Trophoblast cell (in vitro differentiated cells and primary cell): ENCODE measurements at regions not wholly inside any gene's neighbourhood (a gene's known extent, or its start where the extent isn't known, plus 50 kb on each side); places are given as distances from the start of the nearest gene placed in this dataset.

Experiments
- DNase-seq, 2 donors: peaks; one replicate each; pipeline ENCODE4 v3.0.0-alpha.2; 2016
- H2AFZ ChIP-seq: 2 replicates; pipeline ENCODE4 v1.6.1; 2013; ENCODE audit warnings: low read length, moderate library complexity, mild to moderate bottlenecking; ENCODE audit not compliant: insufficient read depth, poor library complexity
- H2AK5ac ChIP-seq: 2 replicates; pipeline ENCODE4 v1.6.1; 2013; ENCODE audit warnings: mild to moderate bottlenecking, low read length
- H2BK120ac ChIP-seq: 2 replicates; pipeline ENCODE4 v1.6.1; 2013; ENCODE audit warnings: low read length, mild to moderate bottlenecking, moderate library complexity; ENCODE audit not compliant: insufficient read depth, poor library complexity
- H2BK12ac ChIP-seq: 2 replicates; pipeline ENCODE4 v1.6.1; 2013; ENCODE audit warnings: mild to moderate bottlenecking, low read length, moderate library complexity
- H2BK5ac ChIP-seq: 2 replicates; pipeline ENCODE4 v1.6.1; 2013; ENCODE audit warnings: low read length, low read depth, moderate library complexity, mild to moderate bottlenecking; ENCODE audit not compliant: poor library complexity
- H3K14ac ChIP-seq: 2 replicates; pipeline ENCODE4 v1.6.1; 2013; ENCODE audit warnings: mild to moderate bottlenecking, low read length
- H3K18ac ChIP-seq: 2 replicates; pipeline ENCODE4 v1.6.1; 2013; ENCODE audit warnings: mild to moderate bottlenecking, low read length
- H3K23ac ChIP-seq: 2 replicates; pipeline ENCODE4 v1.6.1; 2013; ENCODE audit warnings: low read length
- H3K27ac ChIP-seq: 2 replicates; pipeline ENCODE4 v1.5.1; 2013; ENCODE audit warnings: low read depth, mild to moderate bottlenecking, inconsistent platforms, low read length, moderate library complexity
- H3K27me3 ChIP-seq: 2 replicates; pipeline ENCODE4 v1.6.1; 2013; ENCODE audit warnings: inconsistent platforms, mild to moderate bottlenecking, low read length, moderate library complexity; ENCODE audit not compliant: insufficient read depth
- H3K36me3 ChIP-seq, 2 experiments: 1 replicate in 1 of 2; 2 replicates in 1 of 2; pipeline ENCODE4 v1.6.1; 2013; ENCODE audit warnings: low read length in 2 of 2, mild to moderate bottlenecking in 2 of 2, moderate library complexity in 1 of 2; ENCODE audit not compliant: insufficient read depth in 2 of 2, control insufficient read depth in 1 of 2
- H3K4ac ChIP-seq: 2 replicates; pipeline ENCODE4 v1.6.1; 2013; ENCODE audit warnings: low read depth, mild to moderate bottlenecking, low read length, moderate library complexity
- H3K4me1 ChIP-seq, 2 experiments: 1 replicate in 1 of 2; 2 replicates in 1 of 2; pipeline ENCODE4 v1.6.1; 2013; ENCODE audit warnings: low read length in 2 of 2, mild to moderate bottlenecking in 2 of 2, moderate library complexity in 1 of 2; ENCODE audit not compliant: insufficient read depth in 2 of 2, control insufficient read depth in 1 of 2
- H3K4me2 ChIP-seq: 2 replicates; pipeline ENCODE4 v1.6.1; 2013; ENCODE audit warnings: inconsistent platforms, mild to moderate bottlenecking, low read length, moderate library complexity
- H3K4me3 ChIP-seq: 2 replicates; pipeline ENCODE4 v1.5.1; 2013; ENCODE audit warnings: mild to moderate bottlenecking, low read depth, low read length, inconsistent platforms
- H3K79me1 ChIP-seq: one replicate; pipeline ENCODE4 v1.6.1; 2013; ENCODE audit warnings: low read length
- H3K79me2 ChIP-seq: 2 replicates; pipeline ENCODE4 v1.6.1; 2013; ENCODE audit warnings: low read length, mild to moderate bottlenecking; ENCODE audit not compliant: control insufficient read depth, insufficient read depth, poor library complexity
- H3K9ac ChIP-seq: 2 replicates; pipeline ENCODE4 v1.6.1; 2013; ENCODE audit warnings: mild to moderate bottlenecking, low read length
- H3K9me3 ChIP-seq: 2 replicates; pipeline ENCODE4 v1.6.1; 2013; ENCODE audit warnings: low read depth, mild to moderate bottlenecking, control low read depth, inconsistent platforms, low read length; ENCODE audit not compliant: insufficient read depth
- H4K12ac ChIP-seq: 2 replicates; pipeline ENCODE4 v1.6.1; 2013; ENCODE audit warnings: low read depth, mild to moderate bottlenecking, low read length, moderate library complexity
- H4K8ac ChIP-seq: 2 replicates; pipeline ENCODE4 v1.6.1; 2013; ENCODE audit warnings: low read depth, mild to moderate bottlenecking, low read length, moderate library complexity
- H4K91ac ChIP-seq: one replicate; pipeline ENCODE4 v1.6.1; 2013; ENCODE audit warnings: low read depth, mild to moderate bottlenecking, low read length, moderate library complexity
- WGBS: extraction: QIAGEN DNeasy Blood & Tissue Kit; methylation state at CpG from one replicate; pipeline ENCODE4 v1.1.7; 2013; ENCODE audit warnings: missing lambda C conversion rate; ENCODE audit not compliant: insufficient read length, insufficient coverage; ENCODE audit errors: extremely low coverage; 5-methylcytosine and 5-hydroxymethylcytosine counted together

DNA sequence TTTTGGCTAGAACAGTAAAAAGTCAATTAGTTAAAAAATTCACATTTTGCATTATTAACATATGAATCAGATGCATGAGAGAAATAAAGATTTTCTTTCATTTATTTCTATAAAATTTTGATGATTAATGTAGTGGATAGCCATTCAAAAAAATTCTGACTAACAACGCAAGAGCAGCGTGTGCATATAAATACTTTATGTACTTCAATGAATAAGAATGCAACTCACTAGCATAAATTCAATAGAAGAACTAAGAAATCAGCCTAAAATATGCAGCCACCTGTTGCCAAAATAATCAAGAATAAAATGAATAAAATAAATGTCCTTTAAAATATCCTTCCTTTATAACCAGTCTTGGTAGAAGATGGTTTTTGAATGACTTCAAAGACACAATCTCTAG lies 471.9 kb downstream of the PDGFC start:
- H3K4me2 ChIP-seq, result no peak overlapping the region
- no peak overlapping the region for H3K18ac ChIP-seq
- H2AFZ ChIP-seq, result no peak overlapping the region
- H2BK120ac ChIP-seq, result no peak overlapping the region
- H4K12ac ChIP-seq, result no peak overlapping the region
- no peak overlapping the region for H4K91ac ChIP-seq
- no peak for DNase-seq
- H3K23ac ChIP-seq, result no peak overlapping the region
- no peak overlapping the region for H3K4me3 ChIP-seq
- H3K4me1 ChIP-seq, result no peaks in the 10 kb centered on the region
- no peak overlapping the region for H3K4ac ChIP-seq
- no peaks in the 10 kb centered on the region for H3K9me3 ChIP-seq
- H3K27me3 ChIP-seq, result no peaks in the 10 kb centered on the region
- H4K8ac ChIP-seq, result no peak overlapping the region
- no peak overlapping the region for H2BK5ac ChIP-seq
- H2BK12ac ChIP-seq, result no peak overlapping the region
- H3K36me3 ChIP-seq, result no peaks in the 10 kb centered on the region
- H3K14ac ChIP-seq, result no peak overlapping the region
- no CpG with 5 or more reads among the region's 2 CpGs for WGBS
- H2AK5ac ChIP-seq, result no peak overlapping the region
- no peaks in the 10 kb centered on the region for H3K79me2 ChIP-seq
- H3K9ac ChIP-seq, result no peak overlapping the region
- no peaks in the 10 kb centered on the region for H3K79me1 ChIP-seq
- no peak overlapping the region for H3K27ac ChIP-seq

DNA sequence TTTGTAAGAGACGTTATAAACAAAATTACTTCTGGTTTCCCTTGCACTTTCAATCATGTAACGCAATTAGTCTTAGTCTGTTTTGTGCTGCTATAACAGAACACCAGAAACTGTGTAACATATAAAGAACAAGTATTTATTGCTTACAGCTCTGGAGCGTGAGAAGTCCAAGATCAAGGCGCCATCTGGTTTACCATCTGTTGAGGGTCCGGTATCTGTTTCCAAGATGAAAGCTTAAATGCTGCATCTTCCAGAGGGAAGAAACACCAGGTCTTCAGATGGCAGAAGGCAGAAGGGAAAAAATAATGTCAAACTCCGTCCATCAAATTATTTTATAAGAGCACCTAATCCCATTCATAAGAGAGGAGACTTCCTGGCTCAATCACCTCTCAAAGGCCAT lies 474.1 kb downstream of the PDGFC start:
- H3K36me3 ChIP-seq, result no peaks in the 10 kb centered on the region
- DNase-seq, result no peak
- no peaks in the 10 kb centered on the region for H3K4me1 ChIP-seq
- no peaks in the 10 kb centered on the region for H3K79me1 ChIP-seq
- no peak overlapping the region for H2BK5ac ChIP-seq
- H3K27me3 ChIP-seq, result no peaks in the 10 kb centered on the region
- H4K91ac ChIP-seq, result no peak overlapping the region
- no peak overlapping the region for H2BK120ac ChIP-seq
- H3K9ac ChIP-seq, result no peak overlapping the region
- H3K4me2 ChIP-seq, result no peak overlapping the region
- no peak overlapping the region for H3K27ac ChIP-seq
- H4K12ac ChIP-seq, result no peak overlapping the region
- H3K18ac ChIP-seq, result no peak overlapping the region
- H3K14ac ChIP-seq, result no peak overlapping the region
- H3K23ac ChIP-seq, result no peak overlapping the region
- H2AK5ac ChIP-seq, result no peak overlapping the region
- no peak overlapping the region for H2BK12ac ChIP-seq
- no peak overlapping the region for H2AFZ ChIP-seq
- no peaks in the 10 kb centered on the region for H3K9me3 ChIP-seq
- H4K8ac ChIP-seq, result no peak overlapping the region
- no CpG with 5 or more reads among the region's 6 CpGs for WGBS
- no peak overlapping the region for H3K4ac ChIP-seq
- H3K4me3 ChIP-seq, result no peak overlapping the region
- H3K79me2 ChIP-seq, result no peaks in the 10 kb centered on the region

DNA sequence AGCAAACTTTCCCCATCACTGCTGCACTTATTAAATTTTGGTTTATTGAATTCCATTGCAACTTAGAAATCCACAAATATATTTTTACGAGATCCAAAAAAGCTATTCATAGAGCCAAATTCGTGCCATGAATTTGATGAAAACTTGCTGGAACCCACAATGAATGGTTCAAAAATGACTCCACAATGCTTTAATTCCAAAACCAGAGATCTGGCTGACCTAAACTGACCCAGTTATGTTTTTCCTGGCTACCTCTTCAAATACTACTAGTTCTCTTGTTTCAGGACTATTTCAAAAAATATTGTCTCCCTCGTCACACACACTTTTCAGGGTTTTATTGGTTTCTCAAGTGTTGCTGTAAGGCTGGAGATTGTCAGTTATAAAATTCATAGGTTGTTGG lies 474.8 kb downstream of the PDGFC start:
- no peak overlapping the region for H4K91ac ChIP-seq
- no peak overlapping the region for H4K8ac ChIP-seq
- no peak overlapping the region for H3K9ac ChIP-seq
- no CpG with 5 or more reads among the region's 3 CpGs for WGBS
- no peak overlapping the region for H2BK5ac ChIP-seq
- no peak overlapping the region for H3K4ac ChIP-seq
- no peak overlapping the region for H2AK5ac ChIP-seq
- H4K12ac ChIP-seq, result no peak overlapping the region
- H3K27me3 ChIP-seq, result no peaks in the 10 kb centered on the region
- no peaks in the 10 kb centered on the region for H3K4me1 ChIP-seq
- no peak overlapping the region for H3K23ac ChIP-seq
- no peak overlapping the region for H3K4me3 ChIP-seq
- H3K4me2 ChIP-seq, result no peak overlapping the region
- no peak overlapping the region for H2AFZ ChIP-seq
- H2BK120ac ChIP-seq, result no peak overlapping the region
- no peak overlapping the region for H3K14ac ChIP-seq
- no peak overlapping the region for H2BK12ac ChIP-seq
- DNase-seq, result no peak
- no peaks in the 10 kb centered on the region for H3K79me2 ChIP-seq
- H3K27ac ChIP-seq, result no peak overlapping the region
- H3K79me1 ChIP-seq, result no peaks in the 10 kb centered on the region
- H3K36me3 ChIP-seq, result no peaks in the 10 kb centered on the region
- no peak overlapping the region for H3K18ac ChIP-seq
- H3K9me3 ChIP-seq, result no peaks in the 10 kb centered on the region

DNA sequence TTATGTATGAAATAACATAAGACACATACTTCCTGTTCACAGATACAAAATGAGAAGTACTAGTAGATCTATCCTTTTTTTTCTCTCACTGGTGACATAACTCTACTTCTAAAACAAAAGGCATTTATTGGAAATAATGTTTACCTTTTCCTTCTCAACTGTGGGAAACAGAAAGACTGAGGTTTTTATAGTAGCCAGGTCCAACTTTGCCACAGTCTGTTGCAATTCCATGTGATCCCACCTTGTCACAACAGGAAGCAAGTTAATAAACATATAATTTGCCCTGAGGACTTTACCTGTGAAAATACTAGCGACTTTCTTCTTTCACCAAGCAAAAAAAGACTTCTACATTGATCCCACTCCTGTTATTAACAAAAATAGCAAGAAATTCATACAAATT lies 475.8 kb downstream of the PDGFC start:
- no peaks in the 10 kb centered on the region for H3K4me1 ChIP-seq
- no CpG with 5 or more reads among the region's 1 CpG for WGBS
- no peak overlapping the region for H3K4ac ChIP-seq
- H2AFZ ChIP-seq, result no peak overlapping the region
- no peak for DNase-seq
- no peaks in the 10 kb centered on the region for H3K79me2 ChIP-seq
- no peaks in the 10 kb centered on the region for H3K9me3 ChIP-seq
- no peak overlapping the region for H4K91ac ChIP-seq
- H3K23ac ChIP-seq, result no peak overlapping the region
- no peak overlapping the region for H4K12ac ChIP-seq
- H3K18ac ChIP-seq, result no peak overlapping the region
- H4K8ac ChIP-seq, result no peak overlapping the region
- no peak overlapping the region for H3K4me3 ChIP-seq
- no peak overlapping the region for H2BK5ac ChIP-seq
- no peaks in the 10 kb centered on the region for H3K36me3 ChIP-seq
- no peaks in the 10 kb centered on the region for H3K79me1 ChIP-seq
- H3K27ac ChIP-seq, result no peak overlapping the region
- H3K9ac ChIP-seq, result no peak overlapping the region
- H2BK12ac ChIP-seq, result no peak overlapping the region
- H2AK5ac ChIP-seq, result no peak overlapping the region
- no peak overlapping the region for H3K4me2 ChIP-seq
- no peak overlapping the region for H2BK120ac ChIP-seq
- H3K27me3 ChIP-seq, result no peaks in the 10 kb centered on the region
- H3K14ac ChIP-seq, result no peak overlapping the region

DNA sequence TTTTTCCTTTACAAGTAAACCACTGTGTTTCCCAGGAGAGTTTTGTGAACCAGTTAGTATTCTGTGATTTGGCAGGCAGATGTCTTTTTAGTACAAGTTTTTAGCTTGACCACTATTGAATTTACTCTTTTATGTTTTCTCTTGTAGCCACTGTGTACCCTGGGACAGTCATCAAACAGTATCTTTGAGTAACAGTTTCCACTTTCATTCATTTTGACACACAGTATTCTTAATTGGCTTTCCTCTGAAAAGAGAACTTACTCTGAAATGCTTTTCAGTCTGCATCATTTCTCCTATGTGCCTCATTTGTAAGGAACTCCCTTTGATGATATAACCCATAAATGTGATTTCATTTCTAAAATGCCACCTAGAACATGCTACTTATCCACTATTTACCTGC lies 476.5 kb downstream of the PDGFC start:
- Histone ChIP-seq H4K8ac (no peak overlapping the region), H3K14ac (no peak overlapping the region), H2BK5ac (no peak overlapping the region), H3K4me3 (no peak overlapping the region), H3K27me3 (no peaks in the 10 kb centered on the region), H3K4me2 (no peak overlapping the region), H3K79me1 (no peaks in the 10 kb centered on the region), H2AK5ac (no peak overlapping the region), H3K4me1 (no peaks in the 10 kb centered on the region), H2BK120ac (no peak overlapping the region), H4K91ac (no peak overlapping the region), H2BK12ac (no peak overlapping the region), H3K79me2 (no peaks in the 10 kb centered on the region), H3K18ac (no peak overlapping the region), H3K23ac (no peak overlapping the region), H2AFZ (no peak overlapping the region), H3K9me3 (no peaks in the 10 kb centered on the region), H3K9ac (no peak overlapping the region), H3K4ac (no peak overlapping the region), H3K27ac (no peak overlapping the region), H4K12ac (no peak overlapping the region), H3K36me3 (no peaks in the 10 kb centered on the region)
- DNase-seq, result no peak
